ENCODE measurements at regions not wholly inside any gene's neighbourhood (a gene's known extent, or its start where the extent isn't known, plus 50 kb on each side); places are given as distances from the start of the nearest gene placed in this dataset.

DNA sequence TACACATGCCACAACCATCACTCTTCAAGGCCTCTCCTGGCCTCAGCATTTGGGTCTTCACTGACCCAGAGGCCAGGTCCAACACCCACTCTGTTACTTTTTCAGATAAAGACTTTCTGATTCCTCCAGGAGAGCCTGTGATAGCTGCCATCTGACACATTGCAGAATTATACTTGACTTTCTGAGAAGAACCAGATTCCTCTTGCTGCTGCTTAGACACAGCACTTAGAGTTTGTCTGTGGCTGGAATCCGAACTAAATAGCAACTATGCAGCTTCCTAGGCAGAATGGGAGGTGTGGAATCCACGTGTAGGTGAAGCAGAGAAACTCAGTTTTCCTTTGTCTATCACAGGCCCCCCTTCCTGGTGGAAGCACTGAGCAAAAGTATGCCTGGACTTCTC is 344.7 kb upstream of the SLC30A5 start:
- Histone ChIP-seq H3K9me3 (replicated peaks in 1 of 2; ENCODE audit: control insufficient read depth in 1 of 2, insufficient read depth in 1 of 2, low read length in 2 of 2) (no peaks in the 10 kb centered on the region), H2AFZ (ENCODE audit: insufficient read depth, low read depth, low read length, poor library complexity, severe bottlenecking) (no peak overlapping the region), H3K9ac (ENCODE audit: insufficient read depth, low read length, poor library complexity, severe bottlenecking) (no peak overlapping the region), H4K20me1 (ENCODE audit: insufficient read depth, low read length) (no peaks in the 10 kb centered on the region), H3K27ac (ENCODE audit: low read depth in 1 of 2, low read length in 2 of 2) (no peak overlapping the region), H3K4me2 (replicated peaks; ENCODE audit: extremely low read depth, low read length, poor library complexity, severe bottlenecking) (no peak overlapping the region), H3K79me2 (ENCODE audit: insufficient read depth, low read length) (no peaks in the 10 kb centered on the region), H3K4me3 (replicated peaks in 1 of 3; ENCODE audit: low read depth in 2 of 3, low read length in 3 of 3) (no peak overlapping the region), H3K4me1 (ENCODE audit: control insufficient read depth in 1 of 2, insufficient read depth in 2 of 2, low read length in 2 of 2) (no peaks in the 10 kb centered on the region), H3K36me3 (replicated peaks in 1 of 2; ENCODE audit: control insufficient read depth in 1 of 2, insufficient read depth in 2 of 2, low read length in 2 of 2) (no peaks in the 10 kb centered on the region), H3K27me3 (ENCODE audit: control insufficient read depth in 2 of 2, insufficient read depth in 2 of 2, low read length in 2 of 2) (no peaks in the 10 kb centered on the region)
- H3K4me1 Mint-ChIP-seq: peaks cover 5% of the 10 kb centered on the region
- peaks cover 0 to 2% (median 0%) of the 10 kb centered on the region in 7 donors for H3K9me3 Mint-ChIP-seq
- TF ChIP-seq, protein P1, sequence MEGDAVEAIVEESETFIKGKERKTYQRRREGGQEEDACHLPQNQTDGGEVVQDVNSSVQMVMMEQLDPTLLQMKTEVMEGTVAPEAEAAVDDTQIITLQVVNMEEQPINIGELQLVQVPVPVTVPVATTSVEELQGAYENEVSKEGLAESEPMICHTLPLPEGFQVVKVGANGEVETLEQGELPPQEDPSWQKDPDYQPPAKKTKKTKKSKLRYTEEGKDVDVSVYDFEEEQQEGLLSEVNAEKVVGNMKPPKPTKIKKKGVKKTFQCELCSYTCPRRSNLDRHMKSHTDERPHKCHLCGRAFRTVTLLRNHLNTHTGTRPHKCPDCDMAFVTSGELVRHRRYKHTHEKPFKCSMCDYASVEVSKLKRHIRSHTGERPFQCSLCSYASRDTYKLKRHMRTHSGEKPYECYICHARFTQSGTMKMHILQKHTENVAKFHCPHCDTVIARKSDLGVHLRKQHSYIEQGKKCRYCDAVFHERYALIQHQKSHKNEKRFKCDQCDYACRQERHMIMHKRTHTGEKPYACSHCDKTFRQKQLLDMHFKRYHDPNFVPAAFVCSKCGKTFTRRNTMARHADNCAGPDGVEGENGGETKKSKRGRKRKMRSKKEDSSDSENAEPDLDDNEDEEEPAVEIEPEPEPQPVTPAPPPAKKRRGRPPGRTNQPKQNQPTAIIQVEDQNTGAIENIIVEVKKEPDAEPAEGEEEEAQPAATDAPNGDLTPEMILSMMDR (IDR thresholded peaks at IDR 0.05): no peak
- H3K36me3 Mint-ChIP-seq: no peaks in the 10 kb centered on the region
- no peak for DNase-seq
- intact Hi-C loops (cut with micrococcal nuclease): no loop called here
- WGBS (ENCODE audit: insufficient coverage): no CpG with 5 or more reads among the region's 2 CpGs
- H3K4me3 Mint-ChIP-seq: no peak overlapping the region
- H3K27me3 Mint-ChIP-seq (ENCODE audit: low read depth in 3 of 3): peaks cover 0 to 3% (median 2%) of the 10 kb centered on the region in 3 donors
- no peak overlapping the region for H3K27ac Mint-ChIP-seq

DNA sequence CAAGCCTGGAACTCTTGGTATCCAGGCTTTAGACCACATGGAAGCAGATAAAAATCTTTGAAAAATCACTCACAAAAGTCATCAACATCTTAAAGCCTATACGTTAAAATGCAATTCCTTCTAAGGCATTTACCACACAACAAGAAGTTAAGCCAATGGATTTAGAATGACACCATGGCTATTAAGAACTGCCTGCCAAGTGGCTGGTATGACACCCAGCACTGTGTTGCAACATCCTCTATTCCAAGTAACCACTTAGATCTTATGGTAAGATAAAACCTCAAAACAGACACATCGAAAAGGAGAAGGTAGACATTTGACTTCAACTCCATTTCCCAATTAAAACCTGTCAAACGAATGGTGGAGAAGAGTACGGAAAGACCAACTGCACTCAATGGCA is 344.2 kb upstream of the SLC30A5 start:
- Histone ChIP-seq H3K9me3 (replicated peaks in 1 of 2; ENCODE audit: control insufficient read depth in 1 of 2, insufficient read depth in 1 of 2, low read length in 2 of 2) (no peaks in the 10 kb centered on the region), H3K27ac (ENCODE audit: low read depth in 1 of 2, low read length in 2 of 2) (no peak overlapping the region), H3K4me1 (ENCODE audit: control insufficient read depth in 1 of 2, insufficient read depth in 2 of 2, low read length in 2 of 2) (no peaks in the 10 kb centered on the region), H3K9ac (ENCODE audit: insufficient read depth, low read length, poor library complexity, severe bottlenecking) (no peak overlapping the region), H3K4me3 (replicated peaks in 1 of 3; ENCODE audit: low read depth in 2 of 3, low read length in 3 of 3) (no peak overlapping the region), H3K4me2 (replicated peaks; ENCODE audit: extremely low read depth, low read length, poor library complexity, severe bottlenecking) (no peak overlapping the region), H4K20me1 (ENCODE audit: insufficient read depth, low read length) (no peaks in the 10 kb centered on the region), H3K27me3 (ENCODE audit: control insufficient read depth in 2 of 2, insufficient read depth in 2 of 2, low read length in 2 of 2) (no peaks in the 10 kb centered on the region), H3K36me3 (replicated peaks in 1 of 2; ENCODE audit: control insufficient read depth in 1 of 2, insufficient read depth in 2 of 2, low read length in 2 of 2) (no peaks in the 10 kb centered on the region), H3K79me2 (ENCODE audit: insufficient read depth, low read length) (no peaks in the 10 kb centered on the region), H2AFZ (ENCODE audit: insufficient read depth, low read depth, low read length, poor library complexity, severe bottlenecking) (no peak overlapping the region)
- H3K27me3 Mint-ChIP-seq (ENCODE audit: low read depth in 3 of 3): peaks cover 0 to 3% (median 2%) of the 10 kb centered on the region in 3 donors
- peaks cover 5% of the 10 kb centered on the region for H3K4me1 Mint-ChIP-seq
- no peaks in the 10 kb centered on the region for H3K36me3 Mint-ChIP-seq
- intact Hi-C loops (cut with micrococcal nuclease): no loop called here
- DNase-seq: no peak
- peaks cover 0 to 2% (median 0%) of the 10 kb centered on the region in 7 donors for H3K9me3 Mint-ChIP-seq
- no peak overlapping the region for H3K4me3 Mint-ChIP-seq
- TF ChIP-seq, protein P1 (IDR thresholded peaks at IDR 0.05): no peak
- WGBS (ENCODE audit: insufficient coverage): 0% methylated on average over 2 of the region's 4 CpGs
- no peak overlapping the region for H3K27ac Mint-ChIP-seq

Data from CD14-positive monocyte (primary cell).